Activated CD4-positive, alpha-beta T cell treated with anti-CD3 and anti-CD28 coated beads, Interleukin-2, amount 10 ng/mL, durations not matched to agents 7 days and 5 days (primary cell): ENCODE measurements at regions not wholly inside any gene's neighbourhood (a gene's known extent, or its start where the extent isn't known, plus 50 kb on each side); places are given as distances from the start of the nearest gene placed in this dataset.
"Not testable (repeated sequence)": the region's sequence is repeated elsewhere in the genome, so short reads cannot be mapped to it uniquely, and the experiment has no call there.

Source experiments
- CTCF ChIA-PET: fragments of 350-600 bp; sonication (Branson Sonifier 250); formaldehyde crosslinking; loops from one replicate; lab custom pipeline; 2021; ENCODE audit warnings: antibody characterized with exemption; lab: Charles Lee
- POLR2A ChIA-PET: fragments of 350-600 bp; sonication (Branson Sonifier 250); formaldehyde crosslinking; loops from one replicate; lab custom pipeline; 2021; ENCODE audit warnings: antibody characterized with exemption; lab: Charles Lee
- DNase-seq: peaks from one replicate; pipeline ENCODE4 v3.0.0-alpha.2; 2020
- H3K27ac Mint-ChIP-seq: one replicate; pipeline ENCODE4 v1.8.0; 2021; ENCODE audit warnings: mild to moderate bottlenecking, moderate library complexity, mixed read lengths
- H3K27me3 Mint-ChIP-seq: one replicate; pipeline ENCODE4 v1.8.0; 2021; ENCODE audit warnings: mixed read lengths
- H3K36me3 Mint-ChIP-seq: one replicate; pipeline ENCODE4 v1.8.0; 2021; ENCODE audit warnings: low read depth, mixed read lengths
- H3K4me1 Mint-ChIP-seq: one replicate; pipeline ENCODE4 v1.8.0; 2021; ENCODE audit warnings: mixed read lengths
- H3K4me3 Mint-ChIP-seq: one replicate; pipeline ENCODE4 v1.8.0; 2021; ENCODE audit warnings: mild to moderate bottlenecking, moderate library complexity, mixed read lengths
- H3K9me3 Mint-ChIP-seq: one replicate; pipeline ENCODE4 v1.8.0; 2021; ENCODE audit warnings: mixed read lengths

DNA sequence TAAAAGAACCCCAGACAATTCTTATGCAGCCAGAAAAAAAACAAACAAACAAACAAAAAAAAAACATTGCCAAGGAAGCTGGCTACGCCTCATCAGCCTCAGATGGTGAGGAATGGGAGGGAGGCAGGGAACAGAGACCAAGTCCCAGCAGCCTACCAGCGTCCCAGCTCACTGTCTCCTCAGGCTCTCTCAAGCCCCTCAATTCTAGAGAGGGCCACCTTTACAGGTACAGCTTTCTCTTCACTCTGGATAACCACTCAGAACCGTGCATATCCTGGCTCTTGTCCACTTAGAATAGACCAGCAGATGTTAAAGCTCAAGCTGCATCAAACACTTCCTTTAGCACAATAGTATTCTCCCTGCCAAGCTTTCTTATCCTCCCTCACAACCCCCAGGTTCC lies 263.1 kb upstream of the CHAC2 start:
- no peak overlapping the region for H3K27ac Mint-ChIP-seq
- H3K9me3 Mint-ChIP-seq = no peaks in the 10 kb centered on the region
- no peaks in the 10 kb centered on the region for H3K36me3 Mint-ChIP-seq
- no peak overlapping the region for H3K4me3 Mint-ChIP-seq
- CTCF ChIA-PET = interaction anchor here (0.5 kb wide), 1 partner anchor 186 kb away, joined by 5 read pairs; no protein-coding TSS in a partner anchor
- H3K4me1 Mint-ChIP-seq = no peaks in the 10 kb centered on the region
- DNase-seq = no peak
- no peaks in the 10 kb centered on the region for H3K27me3 Mint-ChIP-seq
- POLR2A ChIA-PET = no interaction called here

DNA sequence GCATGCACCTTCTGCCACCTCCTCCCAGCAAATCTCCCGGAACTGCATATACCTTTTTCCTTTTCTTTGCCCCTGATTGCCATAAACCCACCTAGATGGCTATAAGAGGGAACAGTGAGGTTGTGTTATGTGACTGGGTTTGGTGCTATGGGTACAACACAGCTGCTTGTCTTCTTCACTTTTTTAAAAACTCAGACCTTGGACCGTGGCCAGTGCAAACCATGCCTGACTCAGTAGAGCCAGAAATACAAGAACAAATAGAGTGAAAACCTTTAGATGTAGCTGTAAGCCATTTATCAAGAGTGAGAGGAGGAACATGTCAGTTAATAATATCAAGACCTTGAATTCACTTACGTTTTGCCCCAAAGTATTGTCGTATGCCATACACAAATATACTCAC lies 267.4 kb upstream of the CHAC2 start:
- H3K4me3 Mint-ChIP-seq = no peak overlapping the region
- DNase-seq = no peak
- CTCF ChIA-PET = interaction anchor here (0.7 kb wide), 1 partner anchor 17 kb away, joined by 3 read pairs; no protein-coding TSS in a partner anchor
- no peak overlapping the region for H3K27ac Mint-ChIP-seq
- H3K4me1 Mint-ChIP-seq = no peaks in the 10 kb centered on the region
- POLR2A ChIA-PET = no interaction called here
- H3K36me3 Mint-ChIP-seq = no peaks in the 10 kb centered on the region
- no peaks in the 10 kb centered on the region for H3K9me3 Mint-ChIP-seq
- no peaks in the 10 kb centered on the region for H3K27me3 Mint-ChIP-seq

DNA sequence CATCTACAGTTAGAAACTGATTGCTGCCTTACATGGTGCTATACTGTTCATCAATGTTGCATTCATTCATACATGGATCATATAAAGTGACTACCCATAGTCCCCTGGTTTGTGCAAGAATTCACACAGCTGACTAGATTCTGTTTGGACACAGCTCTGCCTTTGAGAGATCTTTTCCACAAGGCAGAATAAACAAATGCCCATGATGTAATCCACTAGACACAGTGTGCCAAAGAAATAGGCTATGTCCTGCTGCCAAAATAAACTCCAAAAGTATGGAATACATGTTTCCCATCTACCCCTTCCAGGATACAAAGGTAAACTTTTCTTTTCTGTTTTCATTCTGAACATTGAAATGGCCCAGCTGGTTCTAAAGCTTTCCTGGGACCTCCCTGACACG lies 269.4 kb upstream of the CHAC2 start:
- Mint-ChIP-seq H3K36me3 (no peaks in the 10 kb centered on the region), H3K27ac (no peak overlapping the region), H3K4me3 (no peak overlapping the region), H3K9me3 (no peaks in the 10 kb centered on the region), H3K4me1 (no peaks in the 10 kb centered on the region), H3K27me3 (no peaks in the 10 kb centered on the region)
- DNase-seq = no peak
- ChIA-PET CTCF (no interaction called here), POLR2A (no interaction called here)

DNA sequence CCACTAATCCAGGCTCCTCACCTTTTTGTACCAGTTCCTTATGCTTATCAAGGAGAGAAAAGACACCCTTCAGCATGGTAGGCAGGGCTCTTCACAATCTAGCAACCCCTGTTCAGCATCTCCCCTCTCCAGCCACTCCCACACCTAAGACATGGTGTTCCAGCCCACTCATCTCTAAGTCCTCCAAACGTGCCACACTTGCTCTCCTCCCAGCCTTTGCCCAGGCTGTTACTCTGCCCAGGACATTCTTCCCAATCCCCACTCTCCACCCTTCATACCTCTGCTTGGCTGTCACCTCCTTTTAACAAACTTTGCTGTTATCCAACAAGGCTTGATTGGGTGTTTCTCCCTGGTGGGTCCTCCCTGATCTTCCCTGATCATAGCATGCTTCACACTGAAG lies 270.6 kb upstream of the CHAC2 start:
- no peaks in the 10 kb centered on the region for H3K4me1 Mint-ChIP-seq
- CTCF ChIA-PET = no interaction called here
- no peak for DNase-seq
- H3K36me3 Mint-ChIP-seq = no peaks in the 10 kb centered on the region
- H3K27me3 Mint-ChIP-seq = no peaks in the 10 kb centered on the region
- POLR2A ChIA-PET = no interaction called here
- H3K9me3 Mint-ChIP-seq = no peaks in the 10 kb centered on the region
- no peak overlapping the region for H3K4me3 Mint-ChIP-seq
- no peak overlapping the region for H3K27ac Mint-ChIP-seq

DNA sequence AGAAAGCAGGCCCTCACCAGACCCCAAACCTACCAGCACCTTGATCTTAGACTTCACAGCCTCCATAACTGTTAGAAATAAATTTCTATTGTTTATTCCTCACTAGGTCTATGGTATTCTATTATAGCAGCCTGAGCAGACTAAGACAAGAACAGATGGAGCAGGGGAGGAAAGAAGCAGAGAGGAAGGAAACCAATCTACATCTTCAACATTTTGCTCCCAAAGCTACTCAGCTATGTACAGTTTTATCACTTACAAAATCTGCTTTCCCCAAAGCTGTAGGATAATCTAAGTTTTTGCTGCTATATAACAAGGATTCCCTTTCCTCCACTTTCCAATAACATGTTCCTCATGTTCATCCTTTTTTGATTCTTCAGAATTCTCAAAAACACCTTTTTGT lies 274.4 kb upstream of the CHAC2 start:
- Mint-ChIP-seq H3K4me3 (no peak overlapping the region), H3K9me3 (no peaks in the 10 kb centered on the region), H3K4me1 (no peaks in the 10 kb centered on the region), H3K27me3 (no peaks in the 10 kb centered on the region), H3K27ac (no peak overlapping the region), H3K36me3 (no peaks in the 10 kb centered on the region)
- POLR2A ChIA-PET = no interaction called here
- DNase-seq = no peak
- CTCF ChIA-PET = no interaction called here

- Mint-ChIP-seq H3K36me3 (no peaks in the 10 kb centered on the region), H3K27ac (no peak overlapping the region), H3K4me1 (no peaks in the 10 kb centered on the region), H3K4me3 (no peak overlapping the region), H3K9me3 (no peaks in the 10 kb centered on the region), H3K27me3 (no peaks in the 10 kb centered on the region)
- no peak for DNase-seq
- CTCF ChIA-PET = no interaction called here
- POLR2A ChIA-PET = no interaction called here
These were observed 276.9 kb upstream of the CHAC2 start for GRCh38 chr2:53490659-53491058.

- DNase-seq, H3K27ac Mint-ChIP-seq, POLR2A ChIA-PET, H3K27me3 Mint-ChIP-seq, H3K4me1 Mint-ChIP-seq, H3K36me3 Mint-ChIP-seq, H3K9me3 Mint-ChIP-seq, H3K4me3 Mint-ChIP-seq: not testable (repeated sequence)
- CTCF ChIA-PET = interaction anchor here (0.8 to 2.1 kb wide), 2 partner anchors 9 to 20 kb away, joined by 4 read pairs; no protein-coding TSS in a partner anchor
These were observed 281.3 kb upstream of the CHAC2 start for GRCh38 chr2:53486185-53486899.

- Mint-ChIP-seq H3K4me3 (no peak overlapping the region), H3K36me3 (no peaks in the 10 kb centered on the region)
- CTCF ChIA-PET = interaction anchor here (2.1 kb wide), 1 partner anchor 8 kb away, joined by 4 read pairs; no protein-coding TSS in a partner anchor
These were observed 282.4 kb upstream of the CHAC2 start for GRCh38 chr2:53485021-53485728.

DNA sequence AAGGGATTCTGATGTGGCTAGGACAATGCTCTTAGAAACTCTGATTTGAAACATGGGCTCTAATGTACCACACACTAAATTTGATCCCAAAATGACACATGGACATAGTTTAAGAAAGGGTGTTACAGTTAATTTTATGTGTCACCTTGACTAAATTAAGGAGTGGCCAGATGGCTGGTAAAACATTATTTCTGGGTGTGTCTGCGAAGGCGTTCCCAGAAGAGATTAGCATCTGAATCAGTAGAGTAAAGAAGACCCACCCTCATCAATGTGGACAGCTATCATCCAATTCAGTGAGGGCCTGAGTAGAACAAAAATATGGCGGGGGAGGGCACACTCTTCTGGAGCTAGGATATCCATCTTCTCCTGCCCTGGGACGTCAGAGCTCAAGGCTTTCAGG lies 283.1 kb upstream of the CHAC2 start:
- Mint-ChIP-seq H3K27ac (no peak overlapping the region), H3K27me3 (no peaks in the 10 kb centered on the region), H3K36me3 (no peaks in the 10 kb centered on the region), H3K9me3 (peaks cover 3% of the 10 kb centered on the region), H3K4me3 (no peak overlapping the region), H3K4me1 (no peaks in the 10 kb centered on the region)
- ChIA-PET CTCF (interaction anchor here (0.5 to 0.7 kb wide), 2 partner anchors 21 to 82 kb away, joined by 3 to 4 read pairs; no protein-coding TSS in a partner anchor), POLR2A (no interaction called here)
- no peak for DNase-seq

More at GRCh38 chr2:53485021-53485728, 282.4 kb upstream of the CHAC2 start:
- Mint-ChIP-seq H3K9me3 (peaks cover 3% of the 10 kb centered on the region), H3K27ac (no peak overlapping the region), H3K4me1 (no peaks in the 10 kb centered on the region), H3K27me3 (no peaks in the 10 kb centered on the region)
- DNase-seq = no peak
- POLR2A ChIA-PET = no interaction called here

DNA sequence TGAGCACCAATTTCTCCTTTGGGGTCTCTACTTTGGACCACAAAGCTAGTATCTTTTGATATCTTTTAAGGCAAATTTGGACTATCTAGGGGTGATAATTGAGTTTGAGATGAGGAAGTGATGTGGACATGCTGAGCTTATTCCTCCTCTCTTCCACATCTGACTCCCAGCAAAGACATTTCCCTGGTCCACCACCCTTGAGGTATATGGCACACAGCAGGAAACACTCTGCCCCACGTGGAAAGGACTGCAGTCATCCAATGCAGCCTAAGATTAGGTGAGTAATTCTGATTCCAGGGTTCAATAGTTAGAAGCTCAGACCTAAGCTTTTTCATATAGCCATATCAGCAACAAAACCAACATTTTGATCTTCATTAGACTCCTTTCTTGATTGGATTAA lies 290.1 kb upstream of the CHAC2 start:
- no peak overlapping the region for H3K4me3 Mint-ChIP-seq
- H3K27me3 Mint-ChIP-seq = peaks cover 2% of the 10 kb centered on the region
- H3K27ac Mint-ChIP-seq = no peak overlapping the region
- H3K4me1 Mint-ChIP-seq = no peaks in the 10 kb centered on the region
- POLR2A ChIA-PET = no interaction called here
- no peaks in the 10 kb centered on the region for H3K36me3 Mint-ChIP-seq
- CTCF ChIA-PET = interaction anchor here (1.2 kb wide), 1 partner anchor 9 kb away, joined by 4 read pairs; no protein-coding TSS in a partner anchor
- no peak for DNase-seq
- H3K9me3 Mint-ChIP-seq = peaks cover 2% of the 10 kb centered on the region

DNA sequence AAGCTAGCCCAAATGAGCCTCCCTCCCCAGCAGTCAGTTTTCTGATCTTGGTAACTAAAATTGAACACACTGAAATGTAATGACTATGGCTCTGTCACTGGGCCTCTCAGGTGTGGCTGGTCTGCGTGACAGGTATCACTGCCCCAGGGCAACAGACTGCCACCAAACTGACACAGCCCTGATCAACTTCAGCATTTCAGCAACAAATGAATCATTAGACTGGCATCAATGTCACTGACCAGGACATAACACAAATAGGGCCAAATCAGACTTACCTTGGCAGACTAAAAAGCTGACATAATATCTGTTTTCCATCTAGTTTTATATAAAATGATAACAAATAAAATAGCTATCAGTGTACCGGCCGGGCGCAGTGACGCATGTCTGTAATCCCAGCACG lies 290.8 kb upstream of the CHAC2 start:
- DNase-seq = no peak
- no peak overlapping the region for H3K27ac Mint-ChIP-seq
- H3K27me3 Mint-ChIP-seq = peaks cover 2% of the 10 kb centered on the region
- H3K9me3 Mint-ChIP-seq = no peaks in the 10 kb centered on the region
- no peaks in the 10 kb centered on the region for H3K4me1 Mint-ChIP-seq
- ChIA-PET CTCF (interaction anchor here (1.2 kb wide), 1 partner anchor 9 kb away, joined by 4 read pairs; no protein-coding TSS in a partner anchor), POLR2A (no interaction called here)
- no peak overlapping the region for H3K4me3 Mint-ChIP-seq
- H3K36me3 Mint-ChIP-seq = no peaks in the 10 kb centered on the region

GRCh38 chr2:53475766-53476165 lies 291.8 kb upstream of the CHAC2 start:
- peaks cover 2% of the 10 kb centered on the region for H3K27me3 Mint-ChIP-seq
- POLR2A ChIA-PET = no interaction called here
- H3K36me3 Mint-ChIP-seq = no peaks in the 10 kb centered on the region

GRCh38 chr2:53475321-53475720 lies 292.3 kb upstream of the CHAC2 start:
- ChIA-PET POLR2A (no interaction called here), CTCF (no interaction called here)
- no peaks in the 10 kb centered on the region for H3K4me1 Mint-ChIP-seq
- H3K36me3 Mint-ChIP-seq = no peaks in the 10 kb centered on the region
- H3K4me3 Mint-ChIP-seq = no peak overlapping the region
- no peak for DNase-seq
- H3K27ac Mint-ChIP-seq = no peak overlapping the region
- peaks cover 2% of the 10 kb centered on the region for H3K27me3 Mint-ChIP-seq
- no peaks in the 10 kb centered on the region for H3K9me3 Mint-ChIP-seq

More at GRCh38 chr2:53475766-53476165, 291.8 kb upstream of the CHAC2 start:
- CTCF ChIA-PET = no interaction called here
- Mint-ChIP-seq H3K9me3 (no peaks in the 10 kb centered on the region), H3K4me3 (no peak overlapping the region), H3K4me1 (no peaks in the 10 kb centered on the region), H3K27ac (no peak overlapping the region)
- no peak for DNase-seq
